ENCODE measurements at regions not wholly inside any gene's neighbourhood (a gene's known extent, or its start where the extent isn't known, plus 50 kb on each side); places are given as distances from the start of the nearest gene placed in this dataset.

- Histone ChIP-seq H3K4me1 (ENCODE audit: control insufficient read depth, low read length) (no peaks in the 10 kb centered on the region), H3K27me3 (ENCODE audit: control insufficient read depth, low read length) (no peaks in the 10 kb centered on the region), H3K36me3 (ENCODE audit: control insufficient read depth, low read length) (no peaks in the 10 kb centered on the region), H3K9me2 (replicated peaks; ENCODE audit: control insufficient read depth, low read length) (no peaks in the 10 kb centered on the region), H3K9me3 (ENCODE audit: control insufficient read depth, insufficient read depth, low read length) (no peaks in the 10 kb centered on the region), H4K20me1 (ENCODE audit: control insufficient read depth, insufficient read depth, low read depth, low read length) (no peaks in the 10 kb centered on the region), H3K4me2 (ENCODE audit: low read length) (no peak overlapping the region), H3K79me2 (ENCODE audit: control insufficient read depth, low read length) (no peaks in the 10 kb centered on the region), H3F3A (ENCODE audit: control insufficient read depth, insufficient read depth) (no peaks in the 10 kb centered on the region), H3K4me3 (ENCODE audit: low read length) (no peak overlapping the region), H3K27ac (ENCODE audit: low read depth, low read length) (no peak overlapping the region)
- no peak for TF ChIP-seq EZH2phosphoT487 (IDR thresholded peaks at IDR 0.05; ENCODE audit: borderline replicate concordance, low read length)
- TF ChIP-seq CTCF (IDR thresholded peaks at IDR 0.05; ENCODE audit: low read depth, low read length, poor library complexity, severe bottlenecking), result no peak
Observed at GRCh38 chr13:79745081-79745480, 264.1 kb downstream of the NDFIP2 start.

GRCh38 chr13:79742923-79743322, 262.0 kb downstream of the NDFIP2 start:
- no peaks in the 10 kb centered on the region for H3K27me3 ChIP-seq (ENCODE audit: control insufficient read depth, low read length)
- H3K4me1 ChIP-seq (ENCODE audit: control insufficient read depth, low read length), result no peaks in the 10 kb centered on the region
- no peaks in the 10 kb centered on the region for H3K79me2 ChIP-seq (ENCODE audit: control insufficient read depth, low read length)
- H3K9me3 ChIP-seq (ENCODE audit: control insufficient read depth, insufficient read depth, low read length), result no peaks in the 10 kb centered on the region
- H3K36me3 ChIP-seq (ENCODE audit: control insufficient read depth, low read length), result no peaks in the 10 kb centered on the region
- TF ChIP-seq EZH2phosphoT487 (IDR thresholded peaks at IDR 0.05; ENCODE audit: borderline replicate concordance, low read length) (no peak), CTCF (IDR thresholded peaks at IDR 0.05; ENCODE audit: low read depth, low read length, poor library complexity, severe bottlenecking) (no peak)
- H4K20me1 ChIP-seq (ENCODE audit: control insufficient read depth, insufficient read depth, low read depth, low read length), result no peaks in the 10 kb centered on the region
- H3F3A ChIP-seq (ENCODE audit: control insufficient read depth, insufficient read depth), result no peaks in the 10 kb centered on the region
- no peak overlapping the region for H3K4me2 ChIP-seq (ENCODE audit: low read length)
- no peak overlapping the region for H3K4me3 ChIP-seq (ENCODE audit: low read length)
- H3K27ac ChIP-seq (ENCODE audit: low read depth, low read length), result no peak overlapping the region
- H3K9me2 ChIP-seq (replicated peaks; ENCODE audit: control insufficient read depth, low read length), result no peaks in the 10 kb centered on the region

- H3K4me2 ChIP-seq (ENCODE audit: low read length), result no peak overlapping the region
- H3K79me2 ChIP-seq (ENCODE audit: control insufficient read depth, low read length), result no peaks in the 10 kb centered on the region
- no peak overlapping the region for H3K4me3 ChIP-seq (ENCODE audit: low read length)
- TF ChIP-seq EZH2phosphoT487 (IDR thresholded peaks at IDR 0.05; ENCODE audit: borderline replicate concordance, low read length) (no peak), CTCF (IDR thresholded peaks at IDR 0.05; ENCODE audit: low read depth, low read length, poor library complexity, severe bottlenecking) (no peak)
- no peaks in the 10 kb centered on the region for H3K4me1 ChIP-seq (ENCODE audit: control insufficient read depth, low read length)
- H3K9me3 ChIP-seq (ENCODE audit: control insufficient read depth, insufficient read depth, low read length), result no peaks in the 10 kb centered on the region
- no peak overlapping the region for H3K27ac ChIP-seq (ENCODE audit: low read depth, low read length)
- H4K20me1 ChIP-seq (ENCODE audit: control insufficient read depth, insufficient read depth, low read depth, low read length), result no peaks in the 10 kb centered on the region
- no peaks in the 10 kb centered on the region for H3K36me3 ChIP-seq (ENCODE audit: control insufficient read depth, low read length)
- H3K27me3 ChIP-seq (ENCODE audit: control insufficient read depth, low read length), result no peaks in the 10 kb centered on the region
- no peaks in the 10 kb centered on the region for H3K9me2 ChIP-seq (replicated peaks; ENCODE audit: control insufficient read depth, low read length)
- no peaks in the 10 kb centered on the region for H3F3A ChIP-seq (ENCODE audit: control insufficient read depth, insufficient read depth)
Observed at GRCh38 chr13:79740991-79741390, 260.0 kb downstream of the NDFIP2 start.

GRCh38 chr13:79736356-79736755, 255.4 kb downstream of the NDFIP2 start:
- Histone ChIP-seq H3K4me3 (ENCODE audit: low read length) (no peak overlapping the region), H3K9me2 (replicated peaks; ENCODE audit: control insufficient read depth, low read length) (no peaks in the 10 kb centered on the region), H3F3A (ENCODE audit: control insufficient read depth, insufficient read depth) (no peaks in the 10 kb centered on the region), H3K4me1 (ENCODE audit: control insufficient read depth, low read length) (no peaks in the 10 kb centered on the region), H3K79me2 (ENCODE audit: control insufficient read depth, low read length) (no peaks in the 10 kb centered on the region), H3K9me3 (ENCODE audit: control insufficient read depth, insufficient read depth, low read length) (no peaks in the 10 kb centered on the region), H3K4me2 (ENCODE audit: low read length) (no peak overlapping the region), H4K20me1 (ENCODE audit: control insufficient read depth, insufficient read depth, low read depth, low read length) (no peaks in the 10 kb centered on the region), H3K27ac (ENCODE audit: low read depth, low read length) (no peak overlapping the region), H3K36me3 (ENCODE audit: control insufficient read depth, low read length) (no peaks in the 10 kb centered on the region), H3K27me3 (ENCODE audit: control insufficient read depth, low read length) (no peaks in the 10 kb centered on the region)
- TF ChIP-seq CTCF (IDR thresholded peaks at IDR 0.05; ENCODE audit: low read depth, low read length, poor library complexity, severe bottlenecking) (no peak), EZH2phosphoT487 (IDR thresholded peaks at IDR 0.05; ENCODE audit: borderline replicate concordance, low read length) (no peak)

All from DOHH2 (cell line).